Endothelial cell of umbilical vein (primary cell): ENCODE measurements at regions not wholly inside any gene's neighbourhood (a gene's known extent, or its start where the extent isn't known, plus 50 kb on each side); places are given as distances from the start of the nearest gene placed in this dataset.

Experiments used
- BruUV-seq: library from RNA; stranded (reverse); fragments of 400-500 nt; replicated peaks from 2 replicates; lab custom pipeline; 2021; lab: Mats Ljungman, UMichigan
- CTCF ChIA-PET: fragments of 300-600, 350-600 bp; sonication (Branson Sonifier 250); formaldehyde crosslinking; loops from one replicate; lab custom pipeline; 2021; ENCODE audit warnings: antibody characterized with exemption, inconsistent platforms; lab: Charles Lee
- POLR2A ChIA-PET: fragments of 300-600, 350-600 bp; sonication (Branson Sonifier 250); formaldehyde crosslinking; loops from one replicate; lab custom pipeline; 2021; ENCODE audit warnings: antibody characterized with exemption, inconsistent platforms; lab: Charles Lee
- DNase-seq: peaks from one replicate; pipeline ENCODE4 v3.0.0-alpha.2; 2011; ENCODE audit warnings: low read depth, low spot score
- FAIRE-seq: peaks from 2 replicates; lab custom pipeline; 2011; peaks lifted over from hg19 to GRCh38; lab: Jason Lieb, UNC
- H2AFZ ChIP-seq: 2 replicates; pipeline ENCODE4 v1.6.0; 2012; ENCODE audit warnings: low read depth, low read length, control low read depth, inconsistent platforms
- H3K27ac ChIP-seq: 2 replicates; pipeline ENCODE4 v1.5.1; 2011; ENCODE audit warnings: low read depth, mild to moderate bottlenecking, control low read depth, low read length, moderate library complexity; ENCODE audit not compliant: insufficient read depth
- H3K27me3 ChIP-seq, 2 experiments: 2 replicates each; pipeline versions ENCODE4 v1.6.0 to v1.6.1; 2011; ENCODE audit warnings: low read length in 2 of 2, mixed read lengths in 1 of 2; ENCODE audit not compliant: control insufficient read depth in 2 of 2, insufficient read depth in 2 of 2
- H3K36me3 ChIP-seq, 2 experiments: 2 replicates in 1 of 2; 3 replicates in 1 of 2; pipeline ENCODE4 v1.5.1; 2011; ENCODE audit warnings: low read length in 2 of 2, mild to moderate bottlenecking in 1 of 2, moderate library complexity in 1 of 2; ENCODE audit not compliant: control insufficient read depth in 2 of 2, insufficient read depth in 2 of 2; ENCODE audit errors: extremely low read depth in 1 of 2
- H3K4me1 ChIP-seq: 3 replicates; pipeline ENCODE4 v1.5.1; 2011; ENCODE audit warnings: mild to moderate bottlenecking, low read length; ENCODE audit not compliant: control insufficient read depth, insufficient read depth; ENCODE audit errors: extremely low read depth
- H3K4me2 ChIP-seq: 2 replicates; pipeline ENCODE4 v1.6.1; 2011; ENCODE audit warnings: low read length, control low read depth, mixed read lengths; ENCODE audit not compliant: insufficient read depth
- H3K4me3 ChIP-seq, 3 experiments: fragments of 200-600 bp in 1 of 3; sonication (generic), shearing (Covaris generic) in 1 of 3; replicated peaks in 1 of 3; 2 replicates each; pipeline ENCODE4 v1.5.1; 2011 to 2016; ENCODE audit warnings: control low read depth in 3 of 3, low read length in 3 of 3, mild to moderate bottlenecking in 2 of 3, inconsistent platforms in 1 of 3, low read depth in 1 of 3, moderate library complexity in 1 of 3; ENCODE audit not compliant: insufficient read depth in 1 of 3
- H3K79me2 ChIP-seq: 2 replicates; pipeline ENCODE4 v1.6.0; 2012; ENCODE audit warnings: low read length, inconsistent platforms; ENCODE audit not compliant: control insufficient read depth, insufficient read depth
- H3K9ac ChIP-seq: replicated peaks from 2 replicates; pipeline ENCODE3; 2011; ENCODE audit warnings: low read length, control low read depth; ENCODE audit not compliant: insufficient read depth; ENCODE audit errors: extremely low read depth
- H3K9me1 ChIP-seq: replicated peaks from 3 replicates; pipeline ENCODE4 v1.6.0; 2011; ENCODE audit warnings: mild to moderate bottlenecking, low read length; ENCODE audit not compliant: control insufficient read depth, insufficient read depth; ENCODE audit errors: extremely low read depth
- H3K9me3 ChIP-seq: replicated peaks from 2 replicates; pipeline ENCODE4 v1.5.1; 2012; ENCODE audit warnings: low read length, inconsistent platforms; ENCODE audit not compliant: control insufficient read depth, insufficient read depth
- H4K20me1 ChIP-seq: replicated peaks from 2 replicates; pipeline ENCODE3; 2011; ENCODE audit warnings: mild to moderate bottlenecking, low read length; ENCODE audit not compliant: control insufficient read depth, insufficient read depth; ENCODE audit errors: extremely low read depth
- CTCF ChIP-seq, 2 donors: IDR thresholded peaks; 1 replicate in 1 of 2; 2 replicates in 1 of 2; pipeline ENCODE4 v1.5.1; 2011; ENCODE audit warnings: low read length in 2 of 2, mild to moderate bottlenecking in 2 of 2, moderate library complexity in 2 of 2, control low read depth in 1 of 2, inconsistent platforms in 1 of 2, low read depth in 1 of 2; ENCODE audit not compliant: insufficient read depth in 1 of 2; ENCODE audit errors: extremely low read depth in 1 of 2
- EZH2 ChIP-seq: IDR thresholded peaks from 2 replicates; pipeline ENCODE4 v1.6.1; 2012; ENCODE audit warnings: borderline replicate concordance, low read depth, mild to moderate bottlenecking, moderate library complexity, low read length, inconsistent platforms; ENCODE audit not compliant: severe bottlenecking
- FOS ChIP-seq: IDR thresholded peaks from 2 replicates; pipeline ENCODE4 v1.6.1; 2011; ENCODE audit warnings: mild to moderate bottlenecking, low read length, moderate library complexity, borderline replicate concordance; ENCODE audit not compliant: insufficient read depth
- GATA2 ChIP-seq: IDR thresholded peaks from 2 replicates; pipeline ENCODE4 v1.7.0; 2011; ENCODE audit warnings: low read depth, mild to moderate bottlenecking, moderate library complexity, mixed read lengths, low read length; ENCODE audit not compliant: insufficient read length, insufficient read depth
- JUN ChIP-seq: IDR thresholded peaks from 2 replicates; pipeline ENCODE4 v1.6.1; 2011; ENCODE audit warnings: borderline replicate concordance, low read depth; ENCODE audit not compliant: insufficient read length, insufficient read depth
- MAX ChIP-seq: IDR thresholded peaks from 2 replicates; pipeline ENCODE4 v1.6.1; 2011; ENCODE audit not compliant: insufficient read depth, insufficient read length
- MYC ChIP-seq: IDR thresholded peaks from one replicate; pipeline ENCODE4 v1.6.1; 2011; ENCODE audit warnings: mild to moderate bottlenecking, low read depth, low read length
- POLR2A ChIP-seq: IDR thresholded peaks from 2 replicates; pipeline ENCODE4 v1.6.1; 2012; ENCODE audit warnings: low read depth, mild to moderate bottlenecking, control low read depth, low read length
- POLR2AphosphoS5 ChIP-seq: IDR thresholded peaks from 2 replicates; pipeline ENCODE4 v1.6.1; 2012; ENCODE audit warnings: low read depth, mild to moderate bottlenecking, control low read depth, low read length, moderate library complexity; ENCODE audit not compliant: insufficient read depth
- dilution Hi-C: fragments of 300-500 bp; cut with MboI; formaldehyde crosslinking; loops from one replicate; pipeline ENCODE4 v1.15.0; 2019; ENCODE audit warnings: low sequenced_read_pairs; ENCODE audit not compliant: extremely low pct_ligation_motif_present
- intact Hi-C: fragments of 100-400 bp; cut with micrococcal nuclease; formaldehyde crosslinking; loops from one replicate; pipeline ENCODE4 v1.10.0; 2022

GRCh38 chr20:10922941-10923340, 249.1 kb upstream of the JAG1 start:
- Histone ChIP-seq H3K36me3 (no peaks in the 10 kb centered on the region), H3K4me2 (peak overlapping the region; percentile 31), H3K9ac (no peak overlapping the region), H3K4me1 (peaks cover 29% of the 10 kb centered on the region), H3K9me3 (no peaks in the 10 kb centered on the region), H3K27me3 (no peaks in the 10 kb centered on the region), H4K20me1 (no peaks in the 10 kb centered on the region), H3K4me3 (no peak overlapping the region), H3K9me1 (no peaks in the 10 kb centered on the region), H2AFZ (peak overlapping the region; percentile 91), H3K27ac (no peak overlapping the region), H3K79me2 (no peaks in the 10 kb centered on the region)
- dilution Hi-C loops (no loop called here), intact Hi-C loops (loop anchor here (1.0 to 10.0 kb wide), 2 partner anchors 253 to 368 kb away; no protein-coding TSS in a partner anchor)
- no peak for TF ChIP-seq POLR2A
- peak; percentile 75 for TF ChIP-seq FOS
- no peak for TF ChIP-seq POLR2AphosphoS5
- no peak for TF ChIP-seq GATA2
- TF ChIP-seq MYC, result no peak
- no peak for TF ChIP-seq EZH2
- TF ChIP-seq MAX, result no peak
- TF ChIP-seq JUN, result peak; percentile 9
- TF ChIP-seq CTCF (IDR thresholded peaks at IDR 0.05; ENCODE audit: extremely low read depth in 1 of 2, insufficient read depth in 1 of 2, low read depth in 1 of 2, low read length in 2 of 2), result no peak
- POLR2A ChIA-PET, result no interaction called here
- DNase-seq (no peak), FAIRE-seq (peak; percentile 50)
- no TSS peak for BruUV-seq
- CTCF ChIA-PET, result no interaction called here
